Body of pancreas (tissue), 4 donors: ENCODE measurements at regions not wholly inside any gene's neighbourhood (a gene's known extent, or its start where the extent isn't known, plus 50 kb on each side); places are given as distances from the start of the nearest gene placed in this dataset.

Experiments
- CTCF ChIP-seq, 7 experiments: fragments of 450-650 bp in 4 of 7; fragments of 200-600 bp in 3 of 7; sonication (generic) in 3 of 7; IDR thresholded peaks; one replicate each; pipeline ENCODE4 v1.5.1; 2016 to 2019; ENCODE audit warnings: antibody characterized with exemption in 7 of 7
- POLR2A ChIP-seq, 3 donors: fragments of 450-650 bp; IDR thresholded peaks; one replicate each; pipeline ENCODE4 v1.6.1; 2016; ENCODE audit warnings: antibody characterized with exemption in 3 of 3, mild to moderate bottlenecking in 2 of 3

DNA sequence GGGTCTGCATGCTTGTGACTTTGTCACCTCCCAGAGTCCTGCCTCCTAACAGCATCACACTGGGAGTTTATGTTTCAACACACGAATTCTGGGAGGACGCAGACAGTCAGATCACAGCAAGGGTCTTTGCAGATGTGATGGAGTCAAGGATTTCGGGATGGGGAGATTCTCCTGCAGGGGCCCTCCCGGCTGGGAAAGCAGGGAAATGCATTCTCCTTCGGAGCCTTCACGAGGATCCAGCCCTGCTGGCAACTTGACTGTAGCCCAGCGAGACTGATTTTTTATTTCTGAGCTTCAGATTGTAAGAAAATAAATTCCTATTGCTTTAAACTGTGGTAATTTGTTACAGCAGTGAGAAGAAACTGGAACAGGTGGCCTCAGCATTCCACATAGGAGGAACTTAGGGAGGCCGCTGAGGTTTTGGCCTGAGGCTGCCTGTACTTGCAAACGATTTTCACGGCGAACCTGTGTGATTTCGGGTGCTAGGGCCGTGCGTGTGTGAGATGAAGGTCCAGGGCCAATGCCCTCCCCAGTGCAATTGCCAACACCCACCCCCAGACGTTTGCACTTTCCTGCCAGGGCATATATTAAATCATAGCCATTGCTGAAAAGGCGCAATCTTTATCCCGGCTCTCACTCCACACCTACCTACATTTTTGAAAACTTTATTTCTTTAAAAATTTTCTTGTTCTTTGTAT lies 79.8 kb downstream of the ASB1 start:
- no peak for TF ChIP-seq CTCF (IDR thresholded peaks at IDR 0.05)
- TF ChIP-seq POLR2A (IDR thresholded peaks at IDR 0.05) = no peak
